GM19463 (cell line): ENCODE measurements at regions not wholly inside any gene's neighbourhood (a gene's known extent, or its start where the extent isn't known, plus 50 kb on each side); places are given as distances from the start of the nearest gene placed in this dataset.
"Not testable (repeated sequence)": the region's sequence is repeated elsewhere in the genome, so short reads cannot be mapped to it uniquely, and the experiment has no call there.

ENCODE experiments used
- ATAC-seq: cut with Tn5 transposase; IDR thresholded peaks from one replicate; pipeline ENCODE4 v1.9.1; 2021; ENCODE audit warnings: mild to moderate bottlenecking, moderate library complexity; ENCODE audit not compliant: unreplicated experiment

DNA sequence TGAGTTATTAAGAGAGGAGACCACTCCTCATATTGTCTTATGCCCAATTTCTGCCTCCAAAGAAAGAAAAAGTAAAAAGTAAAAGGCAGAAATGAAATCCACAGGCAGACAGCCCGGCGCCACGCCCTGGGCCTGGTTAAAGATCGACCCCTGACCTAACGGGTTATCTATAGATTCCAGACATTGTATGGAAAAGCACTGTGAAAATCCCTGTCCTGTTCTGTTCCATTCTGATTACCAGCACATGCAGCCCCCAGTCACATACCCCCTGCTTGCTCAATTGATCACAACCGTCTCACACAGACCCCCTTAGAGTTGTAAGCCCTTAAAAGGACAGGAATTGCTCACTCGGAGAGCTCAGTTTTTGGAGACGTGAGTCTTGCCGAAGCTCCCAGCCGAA is 1086.6 kb upstream of the INTU start:
- ATAC-seq: not testable (repeated sequence)

DNA sequence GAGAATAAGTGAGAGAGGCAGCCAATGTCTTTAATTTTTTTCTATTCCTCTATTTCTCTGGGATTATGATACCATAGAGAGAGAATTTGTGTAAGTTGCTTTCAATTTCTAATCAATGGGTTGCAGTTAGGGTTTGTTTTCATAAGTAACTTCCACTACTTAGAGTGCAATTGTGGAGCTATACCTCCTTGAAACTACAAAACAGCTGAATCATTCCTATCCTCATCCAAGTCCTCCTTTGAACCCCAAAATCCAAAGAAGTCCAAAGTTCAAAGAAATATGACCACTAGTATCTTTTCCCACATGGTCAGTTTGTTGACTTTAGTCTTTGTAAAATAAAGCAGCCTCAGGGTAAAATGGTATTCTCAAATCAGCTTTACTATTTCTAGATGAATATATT is 1085.4 kb upstream of the INTU start:
- ATAC-seq: no peak

DNA sequence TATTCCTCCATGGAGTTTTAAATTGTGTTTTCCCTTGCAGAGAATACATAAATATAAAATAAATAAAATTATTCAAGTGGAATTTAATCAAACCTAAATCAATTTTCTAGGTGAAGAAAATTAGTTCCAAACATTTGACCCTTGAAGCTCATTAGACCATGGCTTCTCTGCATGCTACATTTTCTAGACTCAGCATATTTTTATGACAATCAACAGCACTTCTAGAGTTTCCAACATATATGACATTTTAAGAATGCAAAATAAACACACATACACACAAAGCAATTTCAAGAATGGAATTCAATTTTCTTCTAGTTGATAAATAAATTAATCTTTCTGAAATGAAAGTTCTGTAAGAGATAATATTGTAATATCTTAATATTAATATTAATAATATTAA is 1083.9 kb upstream of the INTU start:
- ATAC-seq: no peak

DNA sequence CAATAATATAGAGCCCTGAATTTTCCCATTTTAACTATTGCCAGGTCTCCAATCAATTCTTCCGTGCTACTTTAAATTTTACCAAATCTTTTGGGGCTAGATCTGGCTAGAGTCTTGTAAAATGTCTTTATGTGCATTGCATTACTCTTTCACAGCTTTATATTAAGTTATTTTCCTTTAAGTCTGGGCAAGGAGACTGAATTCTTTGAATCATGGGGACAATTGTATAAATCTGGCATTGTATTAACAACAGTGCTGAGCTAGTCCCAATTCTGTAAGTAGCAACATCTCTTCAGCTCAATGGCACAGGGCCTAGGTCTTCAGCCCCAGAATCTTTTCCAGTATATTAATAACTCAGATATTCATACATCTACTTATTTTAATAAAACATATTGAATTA is 1080.4 kb upstream of the INTU start:
- no peak for ATAC-seq

DNA sequence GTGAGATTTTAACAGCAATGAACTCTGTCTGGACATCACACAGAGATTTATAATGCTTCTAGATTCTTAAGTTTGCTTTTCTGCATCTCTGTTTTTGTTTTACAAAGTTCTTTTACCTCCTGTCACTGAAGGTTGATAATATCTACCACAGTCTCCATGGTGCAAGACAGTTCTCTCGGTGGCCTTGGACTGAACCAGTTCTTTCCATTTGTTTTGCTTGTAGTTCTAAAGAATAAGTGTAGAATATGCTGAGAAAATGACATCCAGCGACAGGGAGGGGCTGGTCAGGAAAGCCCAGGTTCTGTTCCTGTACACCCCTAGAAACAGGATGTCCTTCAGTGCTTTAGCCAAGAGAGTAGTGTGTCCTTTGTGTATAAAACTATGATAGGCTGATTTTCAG is 1079.5 kb upstream of the INTU start:
- ATAC-seq: no peak

DNA sequence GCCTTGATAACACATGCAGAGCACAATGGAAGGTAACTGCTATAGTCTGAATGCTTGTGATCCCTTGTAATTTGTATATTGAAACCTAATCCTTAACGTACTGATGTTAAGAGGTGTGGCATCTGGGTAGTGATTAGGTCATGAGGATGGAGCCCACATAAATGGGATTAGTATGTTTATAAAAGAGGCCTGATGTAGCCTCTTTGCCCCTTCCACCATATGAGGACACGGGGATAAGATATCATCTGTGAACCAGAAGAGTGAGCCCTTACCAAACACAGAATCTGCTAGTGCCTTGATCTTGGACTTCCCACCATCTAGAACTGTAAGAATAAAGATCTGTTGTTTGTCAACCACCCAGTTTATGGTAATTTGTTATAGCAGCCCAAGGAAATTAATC is 1074.2 kb upstream of the INTU start:
- no peak for ATAC-seq

DNA sequence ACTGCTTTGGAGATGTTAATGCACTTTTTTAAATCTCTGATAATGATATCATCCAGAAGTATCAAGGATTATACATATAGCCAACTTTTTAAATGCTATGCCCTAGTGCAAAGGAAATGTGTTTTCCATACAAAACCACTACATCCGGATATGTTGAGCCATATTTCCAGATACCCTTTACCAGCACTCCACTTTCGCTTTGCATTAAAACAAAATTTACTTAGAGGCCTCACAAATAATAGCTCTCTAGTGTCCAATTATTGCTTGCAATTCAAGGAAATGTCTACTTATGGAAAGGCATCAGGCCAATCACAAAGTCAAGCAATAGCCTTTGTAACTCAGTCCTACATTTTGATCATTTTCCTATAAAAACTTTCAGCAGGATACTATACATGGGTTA is 1072.8 kb upstream of the INTU start:
- ATAC-seq: no peak

DNA sequence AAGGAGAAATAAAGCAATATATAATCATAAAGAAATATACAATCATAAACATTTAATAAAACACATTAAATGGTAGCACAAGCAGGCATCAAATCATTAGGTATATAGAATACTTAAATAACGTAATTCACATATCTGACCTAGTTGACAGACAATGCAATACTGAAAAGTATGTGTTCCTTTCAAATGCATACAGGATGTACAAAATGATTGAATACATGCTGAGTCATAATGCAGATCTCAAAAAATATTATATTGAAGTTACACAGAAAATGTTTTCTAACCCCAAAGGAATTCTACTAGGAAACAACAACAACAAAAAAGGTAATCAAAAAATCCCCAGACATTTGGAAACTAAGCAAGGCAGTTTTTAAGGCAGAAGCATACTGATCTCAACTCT is 1072.0 kb upstream of the INTU start:
- ATAC-seq: no peak

DNA sequence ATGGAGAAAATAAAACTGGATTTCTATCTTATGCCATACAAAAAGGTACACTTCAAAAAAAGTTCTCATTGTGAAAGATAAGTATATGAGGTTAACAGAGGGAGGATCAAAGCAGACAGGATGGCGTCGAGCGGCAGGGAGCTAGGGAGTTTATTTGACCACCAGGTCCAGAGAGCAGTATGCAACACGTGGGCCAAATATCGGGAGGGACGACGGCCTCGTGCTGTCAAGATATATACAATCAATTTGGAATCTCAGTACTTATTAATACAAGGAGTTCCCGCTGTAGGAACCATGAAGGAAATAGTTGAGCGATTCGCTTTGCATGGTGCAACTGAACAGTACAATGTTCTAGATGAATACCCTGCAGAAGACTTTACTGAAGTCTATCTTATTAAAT is 1069.4 kb upstream of the INTU start:
- no peak for ATAC-seq

DNA sequence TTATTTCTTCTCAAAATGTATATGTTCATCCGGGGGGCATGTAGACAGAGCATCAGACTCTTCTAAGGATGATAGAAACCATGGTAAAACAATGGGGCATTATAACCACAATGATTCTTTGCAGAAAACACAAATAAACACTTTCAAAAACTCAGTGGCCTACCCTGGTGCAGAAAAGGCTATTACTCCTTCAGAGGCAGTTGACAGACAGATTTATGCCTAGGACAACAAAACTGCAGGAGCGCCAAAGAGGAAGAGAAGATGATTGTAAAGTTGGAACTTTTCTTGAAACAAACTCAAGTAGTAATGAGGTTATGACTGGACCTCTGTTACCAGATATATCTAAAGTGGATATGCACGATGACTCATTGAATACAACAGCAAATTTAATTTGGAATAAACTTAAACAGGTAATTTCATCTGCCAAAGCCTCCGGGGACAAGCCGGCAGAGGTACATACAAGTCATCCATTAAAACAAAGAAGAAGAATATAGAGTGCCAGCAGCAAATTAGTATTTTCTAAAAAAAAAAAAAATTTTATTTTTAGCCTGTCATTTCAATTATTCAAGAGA is 1068.4 kb upstream of the INTU start:
- no peak for ATAC-seq

DNA sequence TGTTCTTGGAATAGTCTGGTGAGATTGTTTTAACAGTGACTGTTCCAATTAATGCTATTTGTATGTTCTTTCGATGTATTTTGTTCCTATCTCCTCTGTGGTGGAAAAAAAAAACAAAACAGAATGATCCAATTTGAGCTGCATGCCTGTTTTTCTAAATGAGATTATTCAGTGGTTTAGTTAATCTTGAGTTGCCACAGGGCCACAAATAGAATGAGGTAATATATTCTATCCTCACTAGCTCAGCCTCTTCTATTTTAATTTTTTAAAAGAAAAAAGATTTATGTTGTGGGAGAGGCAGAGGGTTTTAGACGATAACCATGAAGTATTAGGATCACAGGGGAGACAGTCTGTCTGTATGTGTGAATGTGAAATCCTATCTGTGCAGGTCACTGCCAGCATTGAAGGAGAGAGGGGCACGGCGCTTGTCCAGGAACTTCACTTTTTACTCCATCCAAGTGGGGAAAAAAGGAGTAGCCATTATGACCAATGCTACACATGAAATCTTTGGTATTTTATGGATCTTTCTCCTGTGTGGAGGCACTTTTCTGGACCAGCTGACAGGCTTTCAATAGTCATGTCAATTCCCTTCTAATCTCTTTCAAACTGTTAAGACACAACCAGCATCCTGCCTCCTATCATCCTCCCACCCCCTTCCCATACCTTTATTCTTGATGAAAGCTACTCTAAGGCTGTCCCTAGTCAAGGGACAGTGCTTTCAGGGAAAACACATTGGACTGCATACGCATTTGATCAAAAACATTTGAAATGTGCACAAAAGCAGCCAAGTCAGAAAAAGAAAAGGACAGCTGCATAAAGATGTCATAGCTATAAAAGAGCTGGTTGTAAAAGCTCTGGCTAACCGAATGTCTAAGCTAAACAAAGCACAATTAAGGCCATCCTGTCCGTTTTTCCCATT is 1063.8 kb upstream of the INTU start:
- ATAC-seq: no peak

DNA sequence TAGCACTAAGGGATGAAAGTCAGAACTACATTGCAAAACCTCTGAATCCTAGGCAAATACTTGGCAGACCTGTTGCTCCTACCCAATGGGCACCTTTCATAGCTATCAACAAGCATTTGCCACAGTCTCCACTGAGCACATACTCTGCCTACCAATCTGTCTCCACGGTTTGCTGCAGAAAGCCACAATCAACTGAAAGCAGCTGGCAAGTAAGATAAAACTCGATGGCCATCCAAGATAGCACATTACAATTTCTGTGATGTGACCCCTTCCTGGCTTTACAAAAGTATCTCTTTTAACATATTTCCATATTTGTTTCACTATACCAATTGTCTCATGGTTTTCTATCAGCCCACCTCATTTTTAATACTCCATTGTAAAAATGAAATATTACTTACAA is 1060.5 kb upstream of the INTU start:
- no peak for ATAC-seq

DNA sequence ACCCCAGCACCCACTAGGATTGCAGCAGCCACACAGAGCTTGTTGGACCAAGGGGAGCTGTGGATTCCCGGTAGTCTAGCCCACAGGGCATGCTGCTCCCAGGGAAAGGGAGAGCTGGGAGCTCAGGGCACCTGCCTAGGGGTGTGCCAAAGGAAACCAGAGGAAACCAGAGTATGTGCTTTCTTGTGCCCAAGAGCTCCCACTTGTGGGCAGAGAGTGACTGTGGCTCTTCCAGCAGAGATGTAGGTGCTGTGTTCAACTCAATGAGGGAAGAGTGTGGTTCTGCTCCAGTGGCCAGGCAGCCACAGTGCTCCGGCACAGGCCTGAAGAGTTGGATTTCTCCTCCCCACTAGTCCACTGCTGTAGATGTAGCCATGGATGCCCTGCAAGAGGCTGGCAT is 1050.0 kb upstream of the INTU start:
- no peak for ATAC-seq

DNA sequence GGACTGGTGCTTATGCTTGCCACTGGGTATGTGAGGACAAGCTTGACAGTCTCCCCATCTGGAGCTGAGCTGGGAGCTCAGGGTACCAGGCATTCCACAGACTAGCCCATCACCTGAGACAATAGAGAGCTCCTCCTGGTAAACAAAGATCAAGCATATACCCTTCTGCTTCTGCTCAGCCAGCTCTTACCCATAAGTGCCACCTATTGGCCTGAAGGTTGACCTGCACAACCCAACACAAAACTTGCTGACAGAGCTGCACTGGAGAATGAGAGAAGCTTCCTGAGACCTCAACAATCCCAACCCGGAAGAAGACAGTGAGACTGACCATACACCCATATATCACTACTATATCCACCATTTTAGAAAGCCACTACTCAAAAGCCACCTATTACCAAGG is 1049.2 kb upstream of the INTU start:
- no peak for ATAC-seq

DNA sequence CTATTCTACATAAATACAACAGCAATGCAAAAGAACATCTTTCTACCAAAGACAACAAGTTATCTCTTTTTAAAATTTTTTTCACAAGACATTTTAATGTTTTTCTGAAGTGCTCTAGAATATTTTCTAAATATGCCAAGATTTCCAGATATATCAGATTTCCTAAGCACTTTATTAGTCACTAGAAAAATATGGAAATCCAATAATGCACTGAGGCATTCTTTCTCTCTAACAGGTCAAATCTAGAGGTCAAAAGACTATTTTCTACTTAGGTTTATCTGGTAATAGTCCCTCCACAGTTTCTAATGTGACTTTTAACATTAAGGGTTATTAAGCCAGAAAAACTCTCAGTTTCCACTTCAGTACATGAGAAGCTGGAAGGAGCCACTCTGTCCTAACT is 1041.2 kb upstream of the INTU start:
- ATAC-seq: no peak

DNA sequence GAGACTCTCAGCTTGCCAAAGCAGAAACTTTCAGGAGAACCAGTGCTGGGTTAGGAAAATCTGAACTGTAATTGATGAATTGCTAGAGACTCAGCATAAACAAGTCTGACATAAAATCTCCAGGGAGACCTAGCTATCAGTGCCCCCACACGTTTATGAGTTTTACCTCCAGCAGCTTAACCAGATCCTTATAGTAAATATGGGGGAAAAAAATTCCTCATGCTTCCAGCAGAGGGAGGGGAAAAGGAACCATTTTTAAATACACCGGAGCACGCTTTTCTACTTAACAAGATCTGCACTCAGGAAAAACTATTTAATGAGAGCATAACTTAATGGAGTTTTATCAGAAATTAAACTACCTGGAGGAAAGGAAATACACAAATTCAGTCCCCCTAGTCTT is 1040.7 kb upstream of the INTU start:
- ATAC-seq: no peak

DNA sequence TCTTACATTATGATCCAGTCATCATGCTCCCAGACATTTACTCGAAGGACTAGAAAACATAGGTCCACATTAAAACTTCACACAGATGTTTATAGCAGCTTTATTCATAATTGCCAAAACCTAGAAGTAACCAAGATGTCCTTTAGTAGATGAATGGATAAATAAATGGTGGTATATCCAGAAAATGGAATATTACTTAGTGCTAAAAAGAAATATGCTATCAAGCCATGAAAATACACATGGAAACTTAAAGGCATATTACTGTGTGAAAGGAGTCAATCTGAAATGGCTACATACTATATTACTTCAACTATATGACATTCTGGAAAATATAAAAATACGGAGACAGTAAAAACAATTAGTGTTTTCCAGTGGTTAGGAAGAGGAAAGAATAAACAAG is 1039.1 kb upstream of the INTU start:
- ATAC-seq: no peak

DNA sequence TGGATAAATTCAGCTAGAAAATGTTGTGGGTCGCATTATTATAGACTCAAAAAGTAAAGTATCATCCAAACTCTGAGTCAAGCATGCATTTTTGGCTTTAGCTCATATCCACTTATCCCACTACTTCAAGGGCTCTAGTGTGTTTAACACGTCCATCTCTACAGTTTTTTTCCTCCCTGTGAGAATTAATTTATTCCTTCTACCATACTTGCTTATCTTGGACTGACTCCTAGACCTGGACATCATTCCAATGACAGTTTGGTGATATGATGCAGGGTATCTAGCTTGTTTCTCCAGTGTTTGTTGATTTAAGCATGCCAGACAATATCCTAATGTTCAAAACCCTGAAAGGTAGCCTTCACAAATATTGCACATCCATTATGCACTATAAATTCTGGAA is 1037.1 kb upstream of the INTU start:
- no peak for ATAC-seq

DNA sequence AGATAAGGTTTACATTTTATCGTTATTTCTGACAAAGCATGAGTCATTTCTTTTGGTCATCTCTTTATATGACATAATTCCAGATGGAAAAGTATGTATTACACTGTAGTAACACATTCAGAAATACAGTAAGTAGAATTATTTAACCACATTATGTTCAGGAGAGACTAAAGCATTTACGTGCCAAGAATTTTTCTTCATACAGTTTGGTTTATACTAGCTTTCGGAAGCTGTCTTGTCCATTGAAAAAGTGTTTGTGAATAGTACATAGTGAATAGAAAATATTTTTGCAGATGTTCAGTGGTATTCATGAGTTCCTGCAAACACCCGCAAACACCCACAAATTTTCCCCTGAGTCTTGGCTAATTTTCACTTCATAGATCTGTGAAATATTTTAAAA is 1033.0 kb upstream of the INTU start:
- ATAC-seq: no peak

DNA sequence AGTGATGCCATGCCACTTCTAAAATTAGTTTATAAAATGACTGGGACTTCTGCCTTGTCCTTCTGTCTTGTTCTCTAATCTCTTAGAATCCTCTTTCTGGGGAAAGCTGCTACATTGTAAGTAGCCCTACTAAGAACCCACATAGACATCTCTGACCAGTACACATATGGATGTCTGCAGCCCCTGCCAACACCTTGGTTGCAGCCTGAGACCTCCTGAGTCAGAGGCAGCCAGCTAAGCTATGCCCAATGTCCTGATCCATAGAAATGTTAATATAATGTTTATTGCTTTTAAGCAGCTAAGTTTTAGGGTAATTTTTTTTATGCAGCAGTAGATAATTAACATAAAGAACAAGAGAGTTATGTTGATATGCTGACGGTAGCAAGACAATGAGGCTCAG is 1029.5 kb upstream of the INTU start:
- no peak for ATAC-seq

DNA sequence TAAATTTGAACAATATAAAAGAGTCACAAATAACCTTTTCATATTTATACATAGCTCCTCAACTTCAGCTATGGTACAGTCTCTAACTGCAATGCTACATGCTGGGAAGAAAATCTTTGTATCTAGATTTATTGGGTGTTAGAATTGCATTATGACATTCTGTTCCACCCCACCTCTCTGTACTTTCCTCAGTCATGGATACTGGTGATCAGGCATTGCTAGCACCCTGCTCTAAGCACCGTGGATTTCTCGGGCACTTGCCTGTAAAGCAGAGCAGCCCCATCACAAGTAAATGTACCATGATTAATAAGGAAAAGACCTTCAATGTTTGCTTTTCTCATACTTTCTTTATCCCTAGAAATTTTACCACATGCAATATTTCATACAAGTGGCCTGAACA is 1028.9 kb upstream of the INTU start:
- ATAC-seq: no peak

DNA sequence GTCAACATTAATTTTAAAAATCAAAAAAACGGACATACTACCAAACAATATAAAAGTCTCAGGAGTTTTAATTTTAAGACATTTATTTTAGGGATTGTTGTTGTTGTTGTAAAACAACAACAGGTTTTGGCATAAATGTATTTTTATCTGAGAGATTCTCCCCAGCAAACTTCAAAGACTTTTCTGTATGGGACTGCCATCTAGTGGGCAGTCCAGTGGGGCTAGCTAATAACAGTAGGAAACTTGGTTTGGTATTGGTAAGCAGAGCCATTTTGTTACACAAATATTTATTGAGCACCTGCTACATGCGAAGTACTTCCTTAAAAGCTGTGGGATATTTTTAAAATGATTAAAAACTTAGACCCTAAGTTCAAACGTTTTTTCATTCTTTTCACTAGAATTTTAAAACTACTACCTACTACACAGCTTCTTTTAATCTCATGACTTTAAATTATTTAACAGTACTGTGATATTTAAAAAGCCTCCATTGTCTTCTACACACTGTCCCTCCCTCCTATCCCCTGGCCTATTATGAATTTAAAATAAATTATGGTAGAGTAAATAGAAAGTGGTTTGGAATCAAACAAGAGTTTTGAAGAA is 1028.4 kb upstream of the INTU start:
- ATAC-seq: peak; percentile 60
